A673 (cell line): ENCODE measurements at regions not wholly inside any gene's neighbourhood (a gene's known extent, or its start where the extent isn't known, plus 50 kb on each side); places are given as distances from the start of the nearest gene placed in this dataset.

Source experiments
- CTCF ChIP-seq: fragments of 300-800, 200-600 bp; sonication (generic); conservative IDR thresholded peaks from 2 replicates; pipeline ENCODE4 v1.5.1; 2017; ENCODE audit warnings: low read depth, mild to moderate bottlenecking, antibody characterized with exemption, low read length, moderate library complexity, mixed read lengths
- EZH2 ChIP-seq: fragments of 200-600 bp; sonication (generic); IDR thresholded peaks from 2 replicates; pipeline ENCODE4 v1.6.1; 2017; ENCODE audit warnings: borderline replicate concordance, low read depth, mild to moderate bottlenecking, mixed read lengths, antibody characterized with exemption, low read length; ENCODE audit not compliant: poor library complexity, severe bottlenecking

DNA sequence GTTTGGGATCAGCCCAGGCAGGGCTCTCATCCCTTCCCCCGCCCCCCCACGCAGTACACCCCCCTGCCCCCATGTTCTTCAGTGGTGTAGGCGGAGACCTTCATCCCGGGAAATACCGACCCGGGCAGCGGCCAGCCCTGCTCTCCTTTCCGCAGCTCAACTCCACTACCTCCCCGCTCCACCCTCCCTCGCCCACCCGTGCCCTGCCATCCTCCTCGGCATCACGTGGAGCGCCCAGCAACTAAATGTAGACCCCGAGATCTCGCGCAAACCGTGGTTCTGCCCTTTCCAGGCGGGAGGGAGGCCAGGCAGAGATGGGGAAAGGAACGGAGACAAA, 1932.2 kb upstream of the DEFB115 start:
- TF ChIP-seq CTCF (no peak), EZH2 (no peak)
